ENCODE measurements at regions not wholly inside any gene's neighbourhood (a gene's known extent, or its start where the extent isn't known, plus 50 kb on each side); places are given as distances from the start of the nearest gene placed in this dataset.

DNA sequence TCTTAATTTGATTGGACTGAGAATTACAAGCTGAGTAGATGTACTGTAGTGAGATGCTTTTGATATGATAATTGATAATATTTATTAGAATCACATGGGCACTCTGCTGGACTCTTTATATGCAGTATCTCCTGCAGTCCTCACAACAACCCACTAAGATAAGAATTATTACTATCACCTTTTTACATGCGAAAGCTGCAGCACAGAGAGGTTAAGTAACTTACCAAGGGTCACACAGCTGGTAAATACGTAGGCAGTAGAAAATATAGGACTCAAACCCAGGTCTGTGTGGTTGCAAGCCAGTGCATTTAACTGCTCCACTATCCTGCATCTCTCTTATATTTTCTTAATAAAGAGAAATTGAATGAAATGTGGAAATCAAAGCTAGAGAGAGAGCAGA, 392.8 kb upstream of the RORA start:
- TF ChIP-seq, protein P1, sequence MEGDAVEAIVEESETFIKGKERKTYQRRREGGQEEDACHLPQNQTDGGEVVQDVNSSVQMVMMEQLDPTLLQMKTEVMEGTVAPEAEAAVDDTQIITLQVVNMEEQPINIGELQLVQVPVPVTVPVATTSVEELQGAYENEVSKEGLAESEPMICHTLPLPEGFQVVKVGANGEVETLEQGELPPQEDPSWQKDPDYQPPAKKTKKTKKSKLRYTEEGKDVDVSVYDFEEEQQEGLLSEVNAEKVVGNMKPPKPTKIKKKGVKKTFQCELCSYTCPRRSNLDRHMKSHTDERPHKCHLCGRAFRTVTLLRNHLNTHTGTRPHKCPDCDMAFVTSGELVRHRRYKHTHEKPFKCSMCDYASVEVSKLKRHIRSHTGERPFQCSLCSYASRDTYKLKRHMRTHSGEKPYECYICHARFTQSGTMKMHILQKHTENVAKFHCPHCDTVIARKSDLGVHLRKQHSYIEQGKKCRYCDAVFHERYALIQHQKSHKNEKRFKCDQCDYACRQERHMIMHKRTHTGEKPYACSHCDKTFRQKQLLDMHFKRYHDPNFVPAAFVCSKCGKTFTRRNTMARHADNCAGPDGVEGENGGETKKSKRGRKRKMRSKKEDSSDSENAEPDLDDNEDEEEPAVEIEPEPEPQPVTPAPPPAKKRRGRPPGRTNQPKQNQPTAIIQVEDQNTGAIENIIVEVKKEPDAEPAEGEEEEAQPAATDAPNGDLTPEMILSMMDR (IDR thresholded peaks at IDR 0.05; ENCODE audit: extremely low read depth in 1 of 2, insufficient read depth in 1 of 2, low read depth in 1 of 2, low read length in 2 of 2): no peak
- TF ChIP-seq POLR2A (IDR thresholded peaks at IDR 0.05; ENCODE audit: low read depth, low read length) (no peak), EZH2 (IDR thresholded peaks at IDR 0.05; ENCODE audit: borderline replicate concordance, low read depth, low read length, severe bottlenecking) (no peak), POLR2AphosphoS5 (IDR thresholded peaks at IDR 0.05; ENCODE audit: insufficient read depth, low read depth, low read length) (no peak), MYC (IDR thresholded peaks at IDR 0.05; ENCODE audit: low read depth, low read length) (no peak)
- TF ChIP-seq, protein P2, sequence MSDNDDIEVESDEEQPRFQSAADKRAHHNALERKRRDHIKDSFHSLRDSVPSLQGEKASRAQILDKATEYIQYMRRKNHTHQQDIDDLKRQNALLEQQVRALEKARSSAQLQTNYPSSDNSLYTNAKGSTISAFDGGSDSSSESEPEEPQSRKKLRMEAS (IDR thresholded peaks at IDR 0.05; ENCODE audit: insufficient read depth, insufficient read length): no peak
